Activated CD4-positive, alpha-beta memory T cell treated with anti-CD3 and anti-CD28 coated beads, Interleukin-2, amount 10 ng/mL, durations not matched to agents 7 days and 5 days (primary cell): ENCODE measurements at regions not wholly inside any gene's neighbourhood (a gene's known extent, or its start where the extent isn't known, plus 50 kb on each side); places are given as distances from the start of the nearest gene placed in this dataset.

Experiments
- CTCF ChIA-PET: fragments of 350-600 bp; sonication (Branson Sonifier 250); formaldehyde crosslinking; loops from one replicate; lab custom pipeline; 2021; ENCODE audit warnings: antibody characterized with exemption, inconsistent platforms; lab: Charles Lee
- POLR2A ChIA-PET: fragments of 350-600 bp; sonication (Branson Sonifier 250); formaldehyde crosslinking; loops from one replicate; lab custom pipeline; 2021; ENCODE audit warnings: antibody characterized with exemption; lab: Charles Lee
- DNase-seq: peaks from one replicate; pipeline ENCODE4 v3.0.0-alpha.2; 2020
- H3K27ac Mint-ChIP-seq: one replicate; pipeline ENCODE4 v1.8.0; 2021; ENCODE audit warnings: mild to moderate bottlenecking, mixed read lengths
- H3K27me3 Mint-ChIP-seq: one replicate; pipeline ENCODE4 v1.8.0; 2021; ENCODE audit warnings: mixed read lengths
- H3K36me3 Mint-ChIP-seq: one replicate; pipeline ENCODE4 v1.8.0; 2021; ENCODE audit warnings: low read depth, mixed read lengths
- H3K4me1 Mint-ChIP-seq: one replicate; pipeline ENCODE4 v1.8.0; 2021; ENCODE audit warnings: mixed read lengths
- H3K4me3 Mint-ChIP-seq: one replicate; pipeline ENCODE4 v1.8.0; 2021; ENCODE audit warnings: mild to moderate bottlenecking, mixed read lengths
- H3K9me3 Mint-ChIP-seq: one replicate; pipeline ENCODE4 v1.8.0; 2021; ENCODE audit warnings: mixed read lengths

DNA sequence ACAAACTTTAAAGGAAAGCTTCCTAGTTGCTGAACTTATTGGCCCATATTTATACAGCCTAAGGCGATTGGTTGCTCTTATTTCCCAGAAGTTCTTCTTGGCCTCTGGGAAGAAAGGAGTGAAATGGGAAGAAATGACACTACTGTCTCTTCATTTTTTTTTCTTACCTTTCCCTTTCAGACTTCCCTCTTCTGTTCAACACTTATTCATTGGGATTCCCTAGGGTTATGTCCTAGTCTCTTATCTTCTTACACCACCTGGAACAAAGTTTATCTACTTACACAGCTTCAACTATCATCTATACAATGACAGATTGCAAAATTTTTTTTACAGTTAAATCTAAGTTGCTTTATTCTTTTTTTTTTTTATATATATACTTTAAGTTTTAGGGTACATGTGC is 68.0 kb downstream of the SNX12 start:
- ChIA-PET POLR2A (no interaction called here), CTCF (no interaction called here)
- H3K9me3 Mint-ChIP-seq, result no peaks in the 10 kb centered on the region
- H3K36me3 Mint-ChIP-seq, result no peaks in the 10 kb centered on the region
- no peak overlapping the region for H3K4me3 Mint-ChIP-seq
- H3K4me1 Mint-ChIP-seq, result peaks cover 5% of the 10 kb centered on the region
- peaks cover 3% of the 10 kb centered on the region for H3K27me3 Mint-ChIP-seq
- no peak for DNase-seq
- H3K27ac Mint-ChIP-seq, result no peak overlapping the region

DNA sequence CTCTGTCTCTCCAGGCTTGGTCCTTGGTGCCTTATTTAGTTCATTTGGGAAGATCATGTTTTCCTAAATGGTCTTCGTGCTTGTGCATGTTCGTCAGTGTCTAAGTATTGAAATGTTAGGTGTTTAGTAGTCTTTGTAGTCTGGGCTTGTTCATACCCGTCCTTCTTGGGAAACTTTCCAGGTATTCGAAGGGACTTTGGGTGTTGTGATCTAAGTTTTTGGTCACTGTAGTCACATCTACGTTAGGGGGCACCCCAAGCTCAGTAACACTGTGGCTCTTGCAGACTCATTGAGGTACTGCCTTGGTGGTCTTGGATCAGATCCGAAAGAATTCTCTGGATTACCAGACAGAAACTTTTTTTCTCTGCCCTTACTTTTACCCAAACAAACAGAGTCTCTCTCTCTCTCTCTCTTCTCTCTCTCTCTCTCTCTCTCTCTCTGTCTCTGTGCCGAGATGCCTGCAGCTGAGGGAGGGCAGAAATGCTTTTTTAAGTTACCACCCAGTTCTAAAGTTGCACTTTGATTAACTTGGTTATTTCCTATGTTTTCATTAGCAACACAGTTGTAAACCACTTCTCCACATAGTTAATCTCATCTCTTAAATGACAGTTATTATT is 67.6 kb upstream of the SLC7A3 start:
- Mint-ChIP-seq H3K4me3 (no peak overlapping the region), H3K36me3 (no peaks in the 10 kb centered on the region), H3K27ac (no peak overlapping the region), H3K9me3 (peaks cover 3% of the 10 kb centered on the region), H3K4me1 (peaks cover 5% of the 10 kb centered on the region), H3K27me3 (peaks cover 3% of the 10 kb centered on the region)
- DNase-seq, result no peak
- ChIA-PET POLR2A (no interaction called here), CTCF (interaction anchor here (0.8 to 2.1 kb wide), 3 partner anchors 14 to 181 kb away, joined by 3 to 5 read pairs (median 3); no protein-coding TSS in a partner anchor)

DNA sequence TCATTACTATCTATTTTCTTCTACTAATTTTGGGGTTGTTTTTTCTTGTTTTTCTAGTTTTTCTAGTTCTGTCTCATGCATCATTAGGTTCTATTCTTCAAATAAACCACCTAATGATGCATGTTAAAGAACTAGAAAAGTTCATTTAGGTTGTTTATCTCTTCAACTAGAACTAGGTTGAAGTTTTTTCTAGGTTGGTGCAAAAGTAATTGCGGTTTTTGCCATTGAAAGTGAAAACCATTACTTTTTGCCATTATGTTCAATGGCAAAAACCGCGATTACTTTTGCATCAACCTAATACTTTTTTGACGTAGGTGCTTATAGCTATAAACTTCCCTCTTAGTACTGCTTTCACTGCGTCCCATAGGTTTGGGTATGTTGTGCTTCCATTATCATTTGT is 64.4 kb upstream of the SLC7A3 start:
- ChIA-PET CTCF (no interaction called here), POLR2A (no interaction called here)
- no peak overlapping the region for H3K27ac Mint-ChIP-seq
- H3K4me3 Mint-ChIP-seq, result no peak overlapping the region
- peaks cover 3% of the 10 kb centered on the region for H3K9me3 Mint-ChIP-seq
- no peak for DNase-seq
- H3K4me1 Mint-ChIP-seq, result peaks cover 5% of the 10 kb centered on the region
- H3K27me3 Mint-ChIP-seq, result peaks cover 3% of the 10 kb centered on the region
- H3K36me3 Mint-ChIP-seq, result no peaks in the 10 kb centered on the region

DNA sequence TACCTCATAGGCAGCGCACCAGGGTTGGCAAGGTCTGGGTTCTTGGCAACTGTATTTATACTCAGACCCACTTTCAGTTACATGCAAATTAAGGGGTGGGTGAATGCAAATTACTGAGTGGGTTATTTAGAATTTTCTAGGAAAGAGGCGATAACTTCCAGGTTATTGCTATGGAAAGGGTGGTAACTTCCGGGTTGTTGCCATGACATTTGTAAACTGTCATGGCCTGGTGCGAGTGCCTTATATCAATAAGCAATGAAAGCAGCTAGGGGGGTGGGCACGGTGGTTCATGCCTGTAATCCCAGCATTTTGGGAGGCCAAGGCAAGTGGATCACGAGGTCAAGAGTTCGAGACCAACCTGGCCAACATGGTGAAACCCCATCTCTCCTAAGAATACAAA is 57.5 kb upstream of the SLC7A3 start:
- H3K4me1 Mint-ChIP-seq, result no peaks in the 10 kb centered on the region
- POLR2A ChIA-PET, result no interaction called here
- CTCF ChIA-PET, result no interaction called here
- H3K36me3 Mint-ChIP-seq, result no peaks in the 10 kb centered on the region
- no peak for DNase-seq
- H3K4me3 Mint-ChIP-seq, result no peak overlapping the region
- H3K27ac Mint-ChIP-seq, result no peak overlapping the region
- H3K27me3 Mint-ChIP-seq, result no peaks in the 10 kb centered on the region
- H3K9me3 Mint-ChIP-seq, result no peaks in the 10 kb centered on the region
